Activated CD4-positive, alpha-beta memory T cell treated with anti-CD3 and anti-CD28 coated beads, Interleukin-2, amount 10 ng/mL, durations not matched to agents 7 days and 5 days (primary cell): ENCODE measurements at regions not wholly inside any gene's neighbourhood (a gene's known extent, or its start where the extent isn't known, plus 50 kb on each side); places are given as distances from the start of the nearest gene placed in this dataset.

Experiments used
- CTCF ChIA-PET: fragments of 350-600 bp; sonication (Branson Sonifier 250); formaldehyde crosslinking; loops from one replicate; lab custom pipeline; 2021; ENCODE audit warnings: antibody characterized with exemption, inconsistent platforms; lab: Charles Lee
- POLR2A ChIA-PET: fragments of 350-600 bp; sonication (Branson Sonifier 250); formaldehyde crosslinking; loops from one replicate; lab custom pipeline; 2021; ENCODE audit warnings: antibody characterized with exemption; lab: Charles Lee
- DNase-seq: peaks from one replicate; pipeline ENCODE4 v3.0.0-alpha.2; 2020
- H3K27ac Mint-ChIP-seq: one replicate; pipeline ENCODE4 v1.8.0; 2021; ENCODE audit warnings: mild to moderate bottlenecking, mixed read lengths
- H3K27me3 Mint-ChIP-seq: one replicate; pipeline ENCODE4 v1.8.0; 2021; ENCODE audit warnings: mixed read lengths
- H3K36me3 Mint-ChIP-seq: one replicate; pipeline ENCODE4 v1.8.0; 2021; ENCODE audit warnings: low read depth, mixed read lengths
- H3K4me1 Mint-ChIP-seq: one replicate; pipeline ENCODE4 v1.8.0; 2021; ENCODE audit warnings: mixed read lengths
- H3K4me3 Mint-ChIP-seq: one replicate; pipeline ENCODE4 v1.8.0; 2021; ENCODE audit warnings: mild to moderate bottlenecking, mixed read lengths
- H3K9me3 Mint-ChIP-seq: one replicate; pipeline ENCODE4 v1.8.0; 2021; ENCODE audit warnings: mixed read lengths

DNA sequence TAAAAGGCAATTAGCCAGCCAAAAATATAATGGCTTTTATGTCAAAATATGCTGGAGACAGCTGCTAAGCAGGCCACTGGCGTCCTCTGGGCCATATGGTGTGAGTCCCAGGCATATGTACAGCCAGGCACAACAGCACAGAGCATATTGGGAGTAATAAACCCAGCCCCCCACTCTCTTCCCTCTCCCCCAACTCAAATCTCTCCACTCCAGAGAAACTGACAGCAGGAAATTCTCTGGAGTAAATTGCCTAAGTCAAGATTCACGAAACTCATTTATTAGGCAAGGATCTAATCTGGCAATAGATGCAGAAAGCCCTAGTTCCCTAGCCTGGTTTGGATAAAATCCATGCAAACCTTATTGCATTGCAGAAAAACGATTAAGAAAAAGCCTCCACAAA, 147.9 kb upstream of the SEL1L start:
- CTCF ChIA-PET = no interaction called here
- H3K36me3 Mint-ChIP-seq = no peaks in the 10 kb centered on the region
- no peak overlapping the region for H3K4me3 Mint-ChIP-seq
- H3K27me3 Mint-ChIP-seq = peaks cover 2% of the 10 kb centered on the region
- H3K27ac Mint-ChIP-seq = no peak overlapping the region
- no peaks in the 10 kb centered on the region for H3K4me1 Mint-ChIP-seq
- POLR2A ChIA-PET = no interaction called here
- DNase-seq = no peak
- no peaks in the 10 kb centered on the region for H3K9me3 Mint-ChIP-seq

DNA sequence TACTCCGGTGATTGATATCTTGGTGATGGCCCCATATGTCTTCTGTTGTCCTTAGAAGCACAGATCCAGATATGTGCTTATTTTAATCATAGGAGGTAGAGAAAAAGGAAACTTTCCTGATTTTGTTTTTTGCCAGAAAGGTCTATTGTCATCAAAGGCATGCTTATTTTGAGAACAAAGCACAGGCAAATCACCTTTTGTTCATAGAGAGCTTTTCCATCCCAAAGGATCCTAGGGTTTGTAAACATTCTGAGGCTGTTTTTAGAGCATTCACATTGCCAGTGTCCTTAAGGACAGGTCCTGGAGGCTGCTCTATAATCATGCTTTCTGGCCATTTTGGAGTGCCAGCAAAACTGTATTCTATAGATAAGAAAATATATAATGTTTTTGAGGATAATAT, 148.5 kb upstream of the SEL1L start:
- peaks cover 2% of the 10 kb centered on the region for H3K27me3 Mint-ChIP-seq
- ChIA-PET POLR2A (no interaction called here), CTCF (no interaction called here)
- DNase-seq = no peak
- no peak overlapping the region for H3K4me3 Mint-ChIP-seq
- H3K36me3 Mint-ChIP-seq = no peaks in the 10 kb centered on the region
- no peak overlapping the region for H3K27ac Mint-ChIP-seq
- no peaks in the 10 kb centered on the region for H3K4me1 Mint-ChIP-seq
- no peaks in the 10 kb centered on the region for H3K9me3 Mint-ChIP-seq

DNA sequence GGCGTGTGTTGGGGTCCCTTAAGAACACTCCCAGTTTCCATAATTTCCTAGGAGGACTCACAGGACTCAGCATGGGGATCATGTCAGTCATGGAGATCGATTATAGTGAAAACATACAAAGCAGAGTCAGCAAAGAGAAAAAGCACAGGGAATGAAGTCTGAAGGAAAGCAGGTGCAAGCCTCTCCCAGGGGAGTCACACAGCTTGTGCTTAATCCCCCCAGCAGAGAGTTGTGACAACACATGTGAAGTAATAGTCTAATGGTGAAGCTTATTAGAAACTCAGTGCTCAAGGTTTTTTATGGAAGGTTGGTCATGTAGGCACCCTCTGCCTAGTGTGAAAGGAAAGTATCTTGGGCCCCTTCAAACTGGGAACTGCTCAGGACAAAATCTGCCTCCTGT, 149.0 kb upstream of the SEL1L start:
- no peak for DNase-seq

DNA sequence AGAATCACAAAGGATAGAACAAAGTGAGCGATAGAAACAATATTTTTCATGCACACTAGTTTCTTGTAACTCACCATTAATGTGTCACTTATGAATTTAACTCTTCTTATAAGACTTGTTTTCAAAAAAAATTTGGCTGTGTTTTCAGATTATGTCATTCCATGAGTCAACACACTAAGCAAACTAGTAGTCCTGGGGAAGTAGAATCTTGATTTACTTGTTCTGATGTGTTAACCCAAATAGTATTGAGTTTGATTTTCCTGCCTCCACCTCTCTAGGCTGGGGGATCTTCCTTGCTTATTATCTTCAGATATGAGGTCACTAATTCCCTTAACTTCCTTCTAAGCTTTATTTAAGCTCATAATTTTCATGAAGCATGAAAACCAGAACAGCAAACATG, 151.0 kb upstream of the SEL1L start:
- H3K36me3 Mint-ChIP-seq = no peaks in the 10 kb centered on the region
- no peaks in the 10 kb centered on the region for H3K9me3 Mint-ChIP-seq
- no peak overlapping the region for H3K27ac Mint-ChIP-seq
- ChIA-PET POLR2A (no interaction called here), CTCF (no interaction called here)
- H3K4me3 Mint-ChIP-seq = no peak overlapping the region
- DNase-seq = no peak
- H3K4me1 Mint-ChIP-seq = no peaks in the 10 kb centered on the region
- peaks cover 2% of the 10 kb centered on the region for H3K27me3 Mint-ChIP-seq

More for the DNA sequence above, 149.0 kb upstream of the SEL1L start:
- Mint-ChIP-seq H3K27me3 (peaks cover 2% of the 10 kb centered on the region), H3K9me3 (no peaks in the 10 kb centered on the region), H3K27ac (no peak overlapping the region), H3K4me1 (no peaks in the 10 kb centered on the region), H3K4me3 (no peak overlapping the region), H3K36me3 (no peaks in the 10 kb centered on the region)
- CTCF ChIA-PET = no interaction called here
- POLR2A ChIA-PET = no interaction called here

DNA sequence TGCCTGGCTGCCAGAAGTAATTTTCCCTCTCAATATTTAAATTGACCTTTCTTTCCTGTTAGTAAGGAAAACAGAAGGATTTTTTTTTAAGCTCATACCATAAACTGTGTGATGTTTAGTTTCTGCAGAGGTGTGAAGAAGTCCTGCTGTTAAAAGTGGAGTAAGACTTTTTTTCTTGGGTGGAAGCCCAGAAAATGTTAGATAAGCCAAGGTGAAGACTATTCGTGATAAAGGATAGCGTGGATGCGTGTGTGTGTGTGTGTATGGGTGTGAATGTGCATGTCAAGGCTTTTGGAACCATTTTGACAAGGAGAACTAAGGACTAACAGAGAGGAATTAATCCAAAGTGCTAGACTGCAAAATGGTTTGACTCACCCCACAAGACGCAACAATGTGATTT, 152.9 kb upstream of the SEL1L start:
- ChIA-PET CTCF (no interaction called here), POLR2A (no interaction called here)
- H3K36me3 Mint-ChIP-seq = no peaks in the 10 kb centered on the region
- no peaks in the 10 kb centered on the region for H3K27me3 Mint-ChIP-seq
- no peak for DNase-seq
- H3K9me3 Mint-ChIP-seq = no peaks in the 10 kb centered on the region
- no peak overlapping the region for H3K4me3 Mint-ChIP-seq
- no peak overlapping the region for H3K27ac Mint-ChIP-seq
- no peaks in the 10 kb centered on the region for H3K4me1 Mint-ChIP-seq

DNA sequence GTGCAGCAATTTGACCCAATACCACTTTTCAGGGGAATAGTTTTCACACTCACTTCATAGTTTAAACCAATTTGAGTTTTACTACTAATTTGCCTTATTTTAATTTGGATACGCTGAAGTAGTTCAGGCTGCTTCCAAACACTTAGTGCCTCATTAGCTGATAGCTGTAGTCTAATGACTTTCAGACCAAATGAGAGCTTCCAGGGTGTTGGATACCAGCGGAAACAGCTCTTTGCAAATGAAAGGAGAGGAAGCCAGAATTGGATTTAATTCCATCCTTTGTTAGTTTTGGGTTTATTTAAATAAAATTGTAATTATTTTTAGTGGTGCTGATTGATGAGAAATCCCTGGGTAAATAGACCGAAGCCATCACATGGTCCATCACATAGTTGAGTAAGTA, 158.3 kb upstream of the SEL1L start:
- POLR2A ChIA-PET = no interaction called here
- Mint-ChIP-seq H3K27me3 (no peaks in the 10 kb centered on the region), H3K4me3 (no peak overlapping the region), H3K4me1 (no peaks in the 10 kb centered on the region), H3K27ac (no peak overlapping the region), H3K36me3 (no peaks in the 10 kb centered on the region), H3K9me3 (no peaks in the 10 kb centered on the region)
- no peak for DNase-seq
- CTCF ChIA-PET = no interaction called here

DNA sequence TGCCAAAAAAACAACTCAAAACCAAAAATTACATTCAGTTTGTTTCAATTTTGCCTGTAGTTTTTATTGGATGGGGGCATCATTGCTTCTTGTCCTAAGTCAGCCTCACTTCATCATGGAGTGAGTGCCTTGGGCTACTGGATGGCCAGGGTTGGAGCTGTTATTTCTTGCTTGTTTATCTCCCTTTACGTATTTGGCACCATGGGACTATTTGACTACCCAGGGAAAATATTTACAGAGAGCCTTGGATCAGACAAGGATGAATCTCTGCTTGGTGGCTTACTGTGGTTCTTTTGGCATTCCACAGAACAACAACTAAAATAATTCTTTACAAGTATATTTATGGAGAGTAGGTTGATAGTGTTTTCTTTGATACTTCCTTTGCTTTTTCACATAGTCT, 160.8 kb upstream of the SEL1L start:
- Mint-ChIP-seq H3K4me3 (no peak overlapping the region), H3K9me3 (no peaks in the 10 kb centered on the region), H3K36me3 (no peaks in the 10 kb centered on the region), H3K4me1 (no peaks in the 10 kb centered on the region), H3K27ac (no peak overlapping the region), H3K27me3 (no peaks in the 10 kb centered on the region)
- no peak for DNase-seq
- CTCF ChIA-PET = no interaction called here
- POLR2A ChIA-PET = no interaction called here

DNA sequence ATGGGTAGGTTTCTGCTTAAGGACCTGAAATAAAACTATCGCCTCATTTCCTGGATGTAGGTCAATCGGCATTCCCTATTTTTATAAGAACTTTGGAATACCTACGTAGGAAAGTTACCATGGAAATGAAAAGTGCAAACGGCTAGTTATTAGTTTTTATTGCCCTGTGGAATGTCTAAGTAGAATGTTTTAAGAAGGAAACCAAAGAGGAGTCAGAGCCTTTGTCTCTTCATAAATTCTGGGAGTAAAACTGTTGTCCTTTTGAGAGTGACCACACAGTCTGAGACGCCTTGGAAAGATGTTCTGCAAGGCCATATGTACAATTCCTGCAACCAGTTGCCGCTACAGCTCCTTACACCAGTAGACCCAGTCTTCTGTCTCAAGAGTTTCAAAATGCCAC, 176.0 kb upstream of the SEL1L start:
- Mint-ChIP-seq H3K4me3 (no peak overlapping the region), H3K9me3 (no peaks in the 10 kb centered on the region), H3K4me1 (no peaks in the 10 kb centered on the region), H3K27ac (no peak overlapping the region), H3K36me3 (no peaks in the 10 kb centered on the region), H3K27me3 (no peaks in the 10 kb centered on the region)
- CTCF ChIA-PET = interaction anchor here (1.3 to 1.6 kb wide), 2 partner anchors 32 to 282 kb away, joined by 4 to 5 read pairs; no protein-coding TSS in a partner anchor
- no peak for DNase-seq
- POLR2A ChIA-PET = no interaction called here

DNA sequence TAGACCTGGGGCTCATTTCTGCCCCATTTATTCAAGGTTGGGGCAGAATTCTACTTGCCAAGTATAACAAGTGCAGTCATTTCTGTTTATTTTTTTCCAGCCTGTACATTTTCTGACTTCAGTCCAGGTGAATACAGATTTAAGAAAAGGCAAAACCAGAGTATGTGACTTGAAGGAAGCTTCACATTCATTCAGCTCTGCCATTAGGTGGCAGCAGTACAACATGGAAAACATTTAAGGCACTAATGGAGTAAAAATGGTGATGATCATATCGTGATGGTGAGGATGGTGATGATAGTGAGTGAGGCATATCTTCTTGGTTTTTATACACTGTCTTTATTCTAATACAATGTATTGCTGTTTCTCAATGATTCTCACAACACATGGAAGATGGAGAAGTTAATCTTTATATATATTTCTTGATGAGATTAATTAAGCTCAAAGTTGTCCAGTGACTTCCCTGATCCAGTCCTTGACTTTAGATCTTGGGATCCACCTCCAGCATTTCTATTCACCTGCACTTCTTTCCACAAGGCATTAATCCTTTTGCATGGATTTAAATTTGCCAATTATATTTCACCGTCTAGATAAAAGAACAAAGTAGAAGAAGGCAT, 176.7 kb upstream of the SEL1L start:
- Mint-ChIP-seq H3K27ac (no peak overlapping the region), H3K4me1 (no peaks in the 10 kb centered on the region), H3K27me3 (no peaks in the 10 kb centered on the region), H3K4me3 (no peak overlapping the region), H3K36me3 (no peaks in the 10 kb centered on the region), H3K9me3 (no peaks in the 10 kb centered on the region)
- CTCF ChIA-PET = interaction anchor here (1.3 to 1.6 kb wide), 2 partner anchors 32 to 281 kb away, joined by 4 to 5 read pairs; no protein-coding TSS in a partner anchor
- POLR2A ChIA-PET = no interaction called here
- DNase-seq = no peak

DNA sequence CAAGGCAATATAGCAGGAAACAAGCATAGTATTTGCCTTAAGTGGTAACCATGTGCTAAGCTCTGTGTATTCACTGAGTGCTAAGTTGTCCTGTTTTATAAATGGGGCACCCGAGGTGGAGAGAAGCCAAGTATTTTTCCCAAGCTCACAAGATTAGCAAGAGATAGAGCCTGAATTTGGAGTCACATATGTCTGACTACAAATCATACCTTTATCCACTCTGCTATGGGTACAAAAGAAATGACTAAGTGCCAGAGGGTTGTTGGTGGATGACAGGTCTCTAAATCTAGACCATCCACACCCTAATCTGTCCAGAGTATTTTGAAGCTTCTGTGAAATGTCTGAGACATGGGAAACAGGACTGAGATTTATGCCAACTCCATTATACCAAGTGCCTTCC, 182.1 kb upstream of the SEL1L start:
- no peak overlapping the region for H3K4me3 Mint-ChIP-seq
- H3K9me3 Mint-ChIP-seq = no peaks in the 10 kb centered on the region
- H3K27me3 Mint-ChIP-seq = no peaks in the 10 kb centered on the region
- ChIA-PET CTCF (no interaction called here), POLR2A (no interaction called here)
- no peaks in the 10 kb centered on the region for H3K4me1 Mint-ChIP-seq
- no peak overlapping the region for H3K27ac Mint-ChIP-seq
- DNase-seq = no peak
- no peaks in the 10 kb centered on the region for H3K36me3 Mint-ChIP-seq

DNA sequence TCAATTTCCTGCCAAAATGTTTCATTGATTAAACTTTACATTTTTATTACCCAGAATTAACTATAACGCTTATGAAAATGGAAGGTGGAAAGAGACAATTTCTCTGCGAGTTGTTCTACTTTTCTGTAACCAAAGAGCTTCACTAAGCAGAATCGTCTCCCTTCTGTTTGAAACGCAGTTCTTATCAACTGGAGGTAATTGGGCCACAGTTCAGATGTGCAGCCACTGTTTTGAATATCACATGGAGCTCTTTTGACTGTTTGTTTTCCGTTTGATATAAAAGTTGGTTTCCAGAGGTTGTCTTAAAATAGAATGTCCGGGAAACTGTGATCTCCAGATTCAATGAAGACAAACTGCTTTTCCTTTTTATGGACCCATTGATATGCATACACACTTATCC, 183.3 kb upstream of the SEL1L start:
- no peaks in the 10 kb centered on the region for H3K4me1 Mint-ChIP-seq
- CTCF ChIA-PET = no interaction called here
- H3K9me3 Mint-ChIP-seq = no peaks in the 10 kb centered on the region
- POLR2A ChIA-PET = no interaction called here
- DNase-seq = no peak
- H3K36me3 Mint-ChIP-seq = no peaks in the 10 kb centered on the region
- H3K4me3 Mint-ChIP-seq = no peak overlapping the region
- no peaks in the 10 kb centered on the region for H3K27me3 Mint-ChIP-seq
- H3K27ac Mint-ChIP-seq = no peak overlapping the region

DNA sequence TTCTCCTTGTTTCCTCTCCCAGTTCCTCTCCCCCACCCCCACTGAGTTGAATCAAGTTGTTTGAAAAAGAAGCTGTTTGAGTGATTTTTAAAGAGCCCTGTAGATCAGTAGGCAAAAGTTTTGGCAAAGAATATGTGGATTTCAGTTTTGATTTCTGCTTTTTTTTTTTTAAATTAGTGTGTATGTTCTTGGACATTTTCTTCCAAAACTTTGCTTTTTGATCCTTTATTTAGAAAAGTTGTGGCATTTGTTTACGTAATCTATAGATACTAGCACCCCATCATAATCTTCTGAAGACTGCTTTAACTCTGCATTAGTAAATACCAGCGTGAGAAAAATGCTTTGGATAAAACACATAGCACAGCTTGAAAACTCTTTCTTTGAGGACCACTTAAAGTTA, 190.3 kb upstream of the SEL1L start:
- ChIA-PET CTCF (no interaction called here), POLR2A (no interaction called here)

DNA sequence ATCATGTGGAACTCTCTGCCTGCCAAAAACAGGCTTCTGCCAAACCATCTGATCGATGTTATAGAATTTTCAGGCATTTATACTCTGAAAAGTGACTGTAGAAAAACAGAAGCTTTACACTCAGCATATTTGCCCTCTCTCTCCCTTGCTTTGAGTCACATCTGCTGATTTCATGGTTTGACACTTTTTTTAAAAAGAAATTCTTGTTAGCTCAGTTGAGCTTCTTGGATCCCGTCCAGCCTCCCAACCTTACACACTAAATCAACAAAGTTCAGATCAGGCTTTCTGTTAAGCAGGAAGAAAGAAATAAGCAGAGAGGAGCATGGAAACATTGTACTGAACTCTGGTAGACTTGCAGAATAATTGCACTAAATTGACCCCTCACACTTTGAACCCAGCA, 193.6 kb upstream of the SEL1L start:
- Mint-ChIP-seq H3K27me3 (no peaks in the 10 kb centered on the region), H3K27ac (no peak overlapping the region), H3K36me3 (no peaks in the 10 kb centered on the region), H3K4me3 (no peak overlapping the region), H3K9me3 (no peaks in the 10 kb centered on the region), H3K4me1 (no peaks in the 10 kb centered on the region)
- POLR2A ChIA-PET = no interaction called here
- CTCF ChIA-PET = no interaction called here
- DNase-seq = no peak

More for the DNA sequence above, 190.3 kb upstream of the SEL1L start:
- Mint-ChIP-seq H3K4me3 (no peak overlapping the region), H3K27ac (no peak overlapping the region), H3K4me1 (no peaks in the 10 kb centered on the region), H3K9me3 (no peaks in the 10 kb centered on the region), H3K27me3 (no peaks in the 10 kb centered on the region), H3K36me3 (no peaks in the 10 kb centered on the region)
- no peak for DNase-seq

DNA sequence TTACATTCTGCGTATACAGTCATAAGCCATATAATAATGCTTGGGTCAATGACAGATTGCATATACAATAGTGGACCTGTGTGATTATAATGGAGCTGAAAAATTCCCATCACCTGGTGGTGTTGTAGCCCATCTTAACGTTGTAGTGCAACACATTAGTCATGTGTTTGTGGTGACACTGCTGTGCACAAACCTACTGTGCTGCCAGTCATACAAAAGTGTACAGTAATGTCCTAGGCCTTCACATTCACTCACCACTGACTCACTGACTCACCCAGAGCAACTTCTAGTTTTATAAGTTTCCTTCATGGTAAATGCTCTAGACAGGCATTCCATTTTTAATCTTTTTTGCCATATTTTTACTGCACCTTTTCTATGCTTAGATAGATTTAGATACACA, 194.8 kb upstream of the SEL1L start:
- H3K4me3 Mint-ChIP-seq = no peak overlapping the region
- CTCF ChIA-PET = no interaction called here
- POLR2A ChIA-PET = no interaction called here
- DNase-seq = no peak
- H3K36me3 Mint-ChIP-seq = no peaks in the 10 kb centered on the region
- no peak overlapping the region for H3K27ac Mint-ChIP-seq
- no peaks in the 10 kb centered on the region for H3K27me3 Mint-ChIP-seq
- H3K4me1 Mint-ChIP-seq = no peaks in the 10 kb centered on the region
- no peaks in the 10 kb centered on the region for H3K9me3 Mint-ChIP-seq
